PFSK-1 (cell line): ENCODE measurements at regions not wholly inside any gene's neighbourhood (a gene's known extent, or its start where the extent isn't known, plus 50 kb on each side); places are given as distances from the start of the nearest gene placed in this dataset.

ENCODE experiments used
- FOXP2 ChIP-seq: optimal IDR thresholded peaks from 2 replicates; pipeline ENCODE3; 2011; ENCODE audit warnings: borderline replicate concordance, control low read depth, inconsistent platforms; ENCODE audit not compliant: insufficient read depth; ENCODE audit errors: extremely low read length, extremely low read depth
- POLR2AphosphoS5 ChIP-seq: IDR thresholded peaks from 2 replicates; pipeline ENCODE4 v1.6.1; 2012; ENCODE audit warnings: low read depth, mild to moderate bottlenecking, control low read depth, low read length, moderate library complexity
- REST ChIP-seq, 2 experiments: IDR thresholded peaks; 2 replicates each; pipeline versions ENCODE4 v1.6.1 to v1.8.0; 2011 to 2012; ENCODE audit warnings: low read depth in 2 of 2, low read length in 2 of 2, control low read depth in 1 of 2, inconsistent platforms in 1 of 2, mild to moderate bottlenecking in 1 of 2, moderate library complexity in 1 of 2; ENCODE audit not compliant: insufficient read depth in 1 of 2
- SIN3A ChIP-seq: IDR thresholded peaks from 2 replicates; pipeline ENCODE4 v1.6.1; 2012; ENCODE audit warnings: mild to moderate bottlenecking, low read length, moderate library complexity, borderline replicate concordance; ENCODE audit not compliant: insufficient read depth
- TAF1 ChIP-seq: IDR thresholded peaks from 2 replicates; pipeline ENCODE4 v1.6.1; 2012; ENCODE audit warnings: low read length, control low read depth, borderline replicate concordance; ENCODE audit not compliant: insufficient read depth

DNA sequence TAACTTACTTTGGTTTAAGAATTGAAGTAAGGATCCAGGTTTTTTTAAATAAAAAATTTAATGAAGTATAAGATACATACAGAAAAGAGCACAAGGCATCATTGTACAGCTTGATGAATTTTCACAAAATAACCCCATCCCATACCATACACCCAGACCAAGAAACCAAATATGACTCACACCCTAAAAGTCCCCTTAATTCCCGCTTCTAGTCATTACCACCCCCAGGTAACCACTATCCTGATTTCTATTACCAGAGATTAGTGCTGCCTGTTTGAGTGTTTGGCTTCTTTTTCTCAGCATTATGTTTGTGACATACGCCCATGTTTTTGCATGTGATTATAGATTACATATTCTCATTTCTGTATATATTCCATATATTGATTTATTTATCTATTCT, 98.5 kb upstream of the HIVEP3 start:
- TF ChIP-seq FOXP2 (no peak), POLR2AphosphoS5 (no peak), TAF1 (no peak)

DNA sequence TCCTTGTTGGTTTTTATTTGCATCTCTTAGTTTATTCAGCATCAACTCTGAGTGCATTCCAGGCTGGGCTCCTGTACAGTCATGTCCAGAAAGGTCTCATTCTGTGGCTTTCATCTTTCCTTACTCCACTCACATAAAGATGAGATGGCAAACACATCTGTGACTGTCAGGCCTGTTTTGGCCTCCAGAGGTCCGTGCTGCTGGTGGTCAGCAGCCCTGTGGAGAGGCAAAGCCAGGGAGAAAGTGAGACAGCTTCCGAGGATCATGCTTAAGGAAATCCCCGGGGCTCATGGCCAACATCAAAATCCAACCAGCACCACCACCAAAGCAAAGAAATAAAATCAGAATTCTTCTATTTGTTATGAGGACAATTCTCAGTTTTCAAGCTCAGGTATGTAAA, 96.1 kb upstream of the HIVEP3 start:
- no peak for TF ChIP-seq REST (IDR thresholded peaks at IDR 0.05; ENCODE audit: insufficient read depth in 1 of 2, low read depth in 2 of 2, low read length in 2 of 2)
- TF ChIP-seq POLR2AphosphoS5: no peak
- TF ChIP-seq SIN3A: no peak
- TF ChIP-seq FOXP2: no peak
- TF ChIP-seq TAF1: no peak

- TF ChIP-seq POLR2AphosphoS5: no peak
- no peak for TF ChIP-seq TAF1
- TF ChIP-seq FOXP2: no peak
- no peak for TF ChIP-seq SIN3A
- TF ChIP-seq REST (IDR thresholded peaks at IDR 0.05; ENCODE audit: insufficient read depth in 1 of 2, low read depth in 2 of 2, low read length in 2 of 2): no peak
Measured at GRCh38 chr1:42013881-42014470, 95.3 kb upstream of the HIVEP3 start.

- TF ChIP-seq SIN3A: no peak
- TF ChIP-seq TAF1: no peak
- TF ChIP-seq POLR2AphosphoS5: no peak
- no peak for TF ChIP-seq FOXP2
- no peak for TF ChIP-seq REST (IDR thresholded peaks at IDR 0.05; ENCODE audit: insufficient read depth in 1 of 2, low read depth in 2 of 2, low read length in 2 of 2)
Measured at GRCh38 chr1:42012852-42013251, 94.1 kb upstream of the HIVEP3 start.

GRCh38 chr1:42010381-42010780, 91.7 kb upstream of the HIVEP3 start:
- TF ChIP-seq FOXP2 (no peak), POLR2AphosphoS5 (no peak), TAF1 (no peak), SIN3A (no peak), REST (IDR thresholded peaks at IDR 0.05; ENCODE audit: insufficient read depth in 1 of 2, low read depth in 2 of 2, low read length in 2 of 2) (no peak)
